ENCODE measurements at regions not wholly inside any gene's neighbourhood (a gene's known extent, or its start where the extent isn't known, plus 50 kb on each side); places are given as distances from the start of the nearest gene placed in this dataset.

GRCh38 chr1:83709662-83710061, 289.3 kb downstream of the TTLL7 start:
- Histone ChIP-seq H2BK120ac (ENCODE audit: insufficient read depth, low read length, poor library complexity) (no peak overlapping the region), H3K36me3 (ENCODE audit: control insufficient read depth in 1 of 2, insufficient read depth in 2 of 2, low read length in 2 of 2) (no peaks in the 10 kb centered on the region), H4K12ac (ENCODE audit: low read depth, low read length) (no peak overlapping the region), H3K9ac (ENCODE audit: low read length) (no peak overlapping the region), H4K8ac (ENCODE audit: low read depth, low read length) (no peak overlapping the region), H2BK12ac (ENCODE audit: low read length) (no peak overlapping the region), H3K18ac (ENCODE audit: low read length) (no peak overlapping the region), H3K23ac (ENCODE audit: low read length) (no peak overlapping the region), H2AFZ (ENCODE audit: insufficient read depth, low read length, poor library complexity) (no peak overlapping the region), H3K27ac (ENCODE audit: low read depth, low read length) (no peak overlapping the region), H3K79me2 (ENCODE audit: control insufficient read depth, insufficient read depth, low read length, poor library complexity) (no peaks in the 10 kb centered on the region), H3K4me3 (ENCODE audit: low read depth, low read length) (no peak overlapping the region), H3K4me2 (ENCODE audit: low read length) (no peak overlapping the region), H3K4me1 (ENCODE audit: control insufficient read depth in 1 of 2, insufficient read depth in 2 of 2, low read length in 2 of 2) (no peaks in the 10 kb centered on the region), H3K9me3 (ENCODE audit: insufficient read depth, low read depth, low read length) (peaks cover 3% of the 10 kb centered on the region), H2AK5ac (ENCODE audit: low read length) (no peak overlapping the region), H3K4ac (ENCODE audit: low read depth, low read length) (no peak overlapping the region), H2BK5ac (ENCODE audit: low read depth, low read length, poor library complexity) (no peak overlapping the region), H4K91ac (ENCODE audit: low read depth, low read length) (no peak overlapping the region), H3K79me1 (ENCODE audit: low read length) (no peaks in the 10 kb centered on the region), H3K14ac (ENCODE audit: low read length) (no peak overlapping the region), H3K27me3 (ENCODE audit: insufficient read depth, low read length) (no peaks in the 10 kb centered on the region)
- WGBS (ENCODE audit: extremely low coverage, insufficient coverage, insufficient read length) = no CpG with 5 or more reads among the region's 1 CpG
- no peak for DNase-seq

GRCh38 chr1:83706354-83706938, 292.5 kb downstream of the TTLL7 start:
- no peaks in the 10 kb centered on the region for H3K79me2 ChIP-seq (ENCODE audit: control insufficient read depth, insufficient read depth, low read length, poor library complexity)
- no peak overlapping the region for H3K27ac ChIP-seq (ENCODE audit: low read depth, low read length)
- peaks cover 1% of the 10 kb centered on the region for H3K9me3 ChIP-seq (ENCODE audit: insufficient read depth, low read depth, low read length)
- no peak overlapping the region for H2AK5ac ChIP-seq (ENCODE audit: low read length)
- H2BK12ac ChIP-seq (ENCODE audit: low read length) = no peak overlapping the region
- H3K23ac ChIP-seq (ENCODE audit: low read length) = no peak overlapping the region
- no peak overlapping the region for H4K91ac ChIP-seq (ENCODE audit: low read depth, low read length)
- H3K9ac ChIP-seq (ENCODE audit: low read length) = no peak overlapping the region
- H2BK5ac ChIP-seq (ENCODE audit: low read depth, low read length, poor library complexity) = no peak overlapping the region
- no peak for DNase-seq
- H3K27me3 ChIP-seq (ENCODE audit: insufficient read depth, low read length) = no peaks in the 10 kb centered on the region
- no peak overlapping the region for H4K8ac ChIP-seq (ENCODE audit: low read depth, low read length)
- H3K4me3 ChIP-seq (ENCODE audit: low read depth, low read length) = no peak overlapping the region
- no CpG with 5 or more reads among the region's 3 CpGs for whole genome bisulfite sequencing (ENCODE audit: extremely low coverage, insufficient coverage, insufficient read length)
- no peak overlapping the region for H3K14ac ChIP-seq (ENCODE audit: low read length)
- H3K36me3 ChIP-seq (ENCODE audit: control insufficient read depth in 1 of 2, insufficient read depth in 2 of 2, low read length in 2 of 2) = no peaks in the 10 kb centered on the region
- H4K12ac ChIP-seq (ENCODE audit: low read depth, low read length) = no peak overlapping the region
- no peak overlapping the region for H3K18ac ChIP-seq (ENCODE audit: low read length)
- H3K4me2 ChIP-seq (ENCODE audit: low read length) = no peak overlapping the region
- no peak overlapping the region for H2BK120ac ChIP-seq (ENCODE audit: insufficient read depth, low read length, poor library complexity)
- no peaks in the 10 kb centered on the region for H3K4me1 ChIP-seq (ENCODE audit: control insufficient read depth in 1 of 2, insufficient read depth in 2 of 2, low read length in 2 of 2)
- H3K79me1 ChIP-seq (ENCODE audit: low read length) = no peaks in the 10 kb centered on the region
- H3K4ac ChIP-seq (ENCODE audit: low read depth, low read length) = no peak overlapping the region
- H2AFZ ChIP-seq (ENCODE audit: insufficient read depth, low read length, poor library complexity) = no peak overlapping the region

- Histone ChIP-seq H3K9me3 (ENCODE audit: insufficient read depth, low read depth, low read length) (peaks cover 1% of the 10 kb centered on the region), H3K14ac (ENCODE audit: low read length) (no peak overlapping the region), H3K23ac (ENCODE audit: low read length) (no peak overlapping the region), H3K4me3 (ENCODE audit: low read depth, low read length) (no peak overlapping the region), H3K4me1 (ENCODE audit: control insufficient read depth in 1 of 2, insufficient read depth in 2 of 2, low read length in 2 of 2) (no peaks in the 10 kb centered on the region), H3K9ac (ENCODE audit: low read length) (no peak overlapping the region), H3K18ac (ENCODE audit: low read length) (no peak overlapping the region), H2BK12ac (ENCODE audit: low read length) (no peak overlapping the region), H3K36me3 (ENCODE audit: control insufficient read depth in 1 of 2, insufficient read depth in 2 of 2, low read length in 2 of 2) (no peaks in the 10 kb centered on the region), H3K27ac (ENCODE audit: low read depth, low read length) (no peak overlapping the region), H4K12ac (ENCODE audit: low read depth, low read length) (no peak overlapping the region), H2AK5ac (ENCODE audit: low read length) (no peak overlapping the region), H4K8ac (ENCODE audit: low read depth, low read length) (no peak overlapping the region), H3K4ac (ENCODE audit: low read depth, low read length) (no peak overlapping the region), H3K4me2 (ENCODE audit: low read length) (no peak overlapping the region), H4K91ac (ENCODE audit: low read depth, low read length) (no peak overlapping the region), H3K79me2 (ENCODE audit: control insufficient read depth, insufficient read depth, low read length, poor library complexity) (no peaks in the 10 kb centered on the region), H2BK120ac (ENCODE audit: insufficient read depth, low read length, poor library complexity) (no peak overlapping the region), H3K27me3 (ENCODE audit: insufficient read depth, low read length) (no peaks in the 10 kb centered on the region), H3K79me1 (ENCODE audit: low read length) (no peaks in the 10 kb centered on the region), H2BK5ac (ENCODE audit: low read depth, low read length, poor library complexity) (no peak overlapping the region), H2AFZ (ENCODE audit: insufficient read depth, low read length, poor library complexity) (no peak overlapping the region)
- WGBS (ENCODE audit: extremely low coverage, insufficient coverage, insufficient read length) = no CpG with 5 or more reads among the region's 1 CpG
- no peak for DNase-seq
Measured at GRCh38 chr1:83705091-83705490, 293.8 kb downstream of the TTLL7 start.

GRCh38 chr1:83704350-83704749, 294.6 kb downstream of the TTLL7 start:
- Histone ChIP-seq H3K9me3 (ENCODE audit: insufficient read depth, low read depth, low read length) (peaks cover 1% of the 10 kb centered on the region), H4K91ac (ENCODE audit: low read depth, low read length) (no peak overlapping the region), H2BK12ac (ENCODE audit: low read length) (no peak overlapping the region), H3K79me1 (ENCODE audit: low read length) (no peaks in the 10 kb centered on the region), H3K4me3 (ENCODE audit: low read depth, low read length) (no peak overlapping the region), H3K23ac (ENCODE audit: low read length) (no peak overlapping the region), H3K4ac (ENCODE audit: low read depth, low read length) (no peak overlapping the region), H3K4me2 (ENCODE audit: low read length) (no peak overlapping the region), H3K27ac (ENCODE audit: low read depth, low read length) (no peak overlapping the region), H3K18ac (ENCODE audit: low read length) (no peak overlapping the region), H3K14ac (ENCODE audit: low read length) (no peak overlapping the region), H2BK120ac (ENCODE audit: insufficient read depth, low read length, poor library complexity) (no peak overlapping the region), H3K9ac (ENCODE audit: low read length) (no peak overlapping the region), H2AFZ (ENCODE audit: insufficient read depth, low read length, poor library complexity) (no peak overlapping the region), H3K4me1 (ENCODE audit: control insufficient read depth in 1 of 2, insufficient read depth in 2 of 2, low read length in 2 of 2) (no peaks in the 10 kb centered on the region), H4K12ac (ENCODE audit: low read depth, low read length) (no peak overlapping the region), H3K36me3 (ENCODE audit: control insufficient read depth in 1 of 2, insufficient read depth in 2 of 2, low read length in 2 of 2) (no peaks in the 10 kb centered on the region), H4K8ac (ENCODE audit: low read depth, low read length) (no peak overlapping the region), H2AK5ac (ENCODE audit: low read length) (no peak overlapping the region), H2BK5ac (ENCODE audit: low read depth, low read length, poor library complexity) (no peak overlapping the region), H3K27me3 (ENCODE audit: insufficient read depth, low read length) (no peaks in the 10 kb centered on the region), H3K79me2 (ENCODE audit: control insufficient read depth, insufficient read depth, low read length, poor library complexity) (no peaks in the 10 kb centered on the region)
- no peak for DNase-seq
